ENCODE measurements at regions not wholly inside any gene's neighbourhood (a gene's known extent, or its start where the extent isn't known, plus 50 kb on each side); places are given as distances from the start of the nearest gene placed in this dataset.

GRCh38 chr15:29452881-29453731 lies 183.5 kb upstream of the NSMCE3 start:
- no peaks in the 10 kb centered on the region for H3K9me3 ChIP-seq
- no peak overlapping the region for H3K27ac ChIP-seq
- H3K27me3 ChIP-seq, result peaks cover 0 to 6% (median 0%) of the 10 kb centered on the region in 4 donors
- no peaks in the 10 kb centered on the region for H3K4me1 ChIP-seq
- H3K36me3 ChIP-seq, result no peaks in the 10 kb centered on the region
- TF ChIP-seq POLR2A (IDR thresholded peaks at IDR 0.05), result no peak
- TF ChIP-seq, protein P1, sequence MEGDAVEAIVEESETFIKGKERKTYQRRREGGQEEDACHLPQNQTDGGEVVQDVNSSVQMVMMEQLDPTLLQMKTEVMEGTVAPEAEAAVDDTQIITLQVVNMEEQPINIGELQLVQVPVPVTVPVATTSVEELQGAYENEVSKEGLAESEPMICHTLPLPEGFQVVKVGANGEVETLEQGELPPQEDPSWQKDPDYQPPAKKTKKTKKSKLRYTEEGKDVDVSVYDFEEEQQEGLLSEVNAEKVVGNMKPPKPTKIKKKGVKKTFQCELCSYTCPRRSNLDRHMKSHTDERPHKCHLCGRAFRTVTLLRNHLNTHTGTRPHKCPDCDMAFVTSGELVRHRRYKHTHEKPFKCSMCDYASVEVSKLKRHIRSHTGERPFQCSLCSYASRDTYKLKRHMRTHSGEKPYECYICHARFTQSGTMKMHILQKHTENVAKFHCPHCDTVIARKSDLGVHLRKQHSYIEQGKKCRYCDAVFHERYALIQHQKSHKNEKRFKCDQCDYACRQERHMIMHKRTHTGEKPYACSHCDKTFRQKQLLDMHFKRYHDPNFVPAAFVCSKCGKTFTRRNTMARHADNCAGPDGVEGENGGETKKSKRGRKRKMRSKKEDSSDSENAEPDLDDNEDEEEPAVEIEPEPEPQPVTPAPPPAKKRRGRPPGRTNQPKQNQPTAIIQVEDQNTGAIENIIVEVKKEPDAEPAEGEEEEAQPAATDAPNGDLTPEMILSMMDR (IDR thresholded peaks at IDR 0.05), result no peak
- no peak overlapping the region for H3K4me3 ChIP-seq
- WGBS, 2 donors, result 41 to 46% methylated on average over 16 of the region's 16 CpGs
- intact Hi-C loops (cut with DNase I), result no loop called here
- no peak for DNase-seq

DNA sequence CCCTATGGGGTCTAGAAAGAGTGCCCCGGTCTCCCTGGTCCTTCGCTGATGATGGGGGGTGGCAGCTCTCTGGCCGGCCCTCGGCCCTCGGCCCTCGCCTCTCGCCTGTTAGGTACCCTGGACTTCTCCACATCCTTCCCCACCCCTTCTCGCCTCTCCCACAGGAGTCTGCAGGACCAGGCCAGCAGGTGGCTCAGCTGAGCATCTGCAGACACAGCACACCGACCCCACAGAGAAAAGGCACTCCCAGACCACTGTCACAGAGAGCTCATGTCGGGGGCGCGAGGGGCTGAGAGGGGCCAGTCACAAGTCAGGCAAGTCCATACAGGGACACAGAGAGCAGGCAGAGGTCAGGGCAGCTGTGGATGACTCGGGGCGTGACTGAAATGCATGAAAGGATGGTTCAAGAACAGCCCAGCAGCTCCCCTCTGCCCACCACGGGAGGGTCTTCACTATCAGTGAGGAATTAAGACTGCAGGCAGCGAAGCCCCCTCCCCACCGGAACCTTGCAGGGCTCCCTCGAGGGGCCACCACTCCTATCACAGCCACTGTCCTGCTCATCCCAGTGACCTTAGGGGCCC lies 181.7 kb upstream of the NSMCE3 start:
- no peak overlapping the region for H3K27ac ChIP-seq
- TF ChIP-seq, protein P1 (IDR thresholded peaks at IDR 0.05), result no peak
- no peak for TF ChIP-seq POLR2A (IDR thresholded peaks at IDR 0.05)
- no peaks in the 10 kb centered on the region for H3K4me1 ChIP-seq
- H3K4me3 ChIP-seq, result no peak overlapping the region
- no peaks in the 10 kb centered on the region for H3K9me3 ChIP-seq
- intact Hi-C loops (cut with DNase I), result no loop called here
- DNase-seq, result no peak
- H3K36me3 ChIP-seq, result no peaks in the 10 kb centered on the region
- H3K27me3 ChIP-seq, result peaks cover 0 to 11% (median 0%) of the 10 kb centered on the region in 4 donors
- 31 to 58% methylated on average over 7 to 11 of the region's 18 CpGs for WGBS, 2 donors

- no peaks in the 10 kb centered on the region for H3K4me1 ChIP-seq
- no peaks in the 10 kb centered on the region for H3K9me3 ChIP-seq
- intact Hi-C loops (cut with DNase I), result no loop called here
- no peak for TF ChIP-seq POLR2A (IDR thresholded peaks at IDR 0.05)
- TF ChIP-seq, protein P1 (IDR thresholded peaks at IDR 0.05), result no peak
- peaks cover 0 to 13% (median 0%) of the 10 kb centered on the region in 4 donors for H3K27me3 ChIP-seq
- no peak for DNase-seq
- H3K4me3 ChIP-seq, result no peak overlapping the region
- WGBS, 2 donors, result 41 to 78% methylated on average over 1 to 2 of the region's 2 CpGs
- no peaks in the 10 kb centered on the region for H3K36me3 ChIP-seq
- no peak overlapping the region for H3K27ac ChIP-seq
Measured at GRCh38 chr15:29449136-29449535, 179.5 kb upstream of the NSMCE3 start.

DNA sequence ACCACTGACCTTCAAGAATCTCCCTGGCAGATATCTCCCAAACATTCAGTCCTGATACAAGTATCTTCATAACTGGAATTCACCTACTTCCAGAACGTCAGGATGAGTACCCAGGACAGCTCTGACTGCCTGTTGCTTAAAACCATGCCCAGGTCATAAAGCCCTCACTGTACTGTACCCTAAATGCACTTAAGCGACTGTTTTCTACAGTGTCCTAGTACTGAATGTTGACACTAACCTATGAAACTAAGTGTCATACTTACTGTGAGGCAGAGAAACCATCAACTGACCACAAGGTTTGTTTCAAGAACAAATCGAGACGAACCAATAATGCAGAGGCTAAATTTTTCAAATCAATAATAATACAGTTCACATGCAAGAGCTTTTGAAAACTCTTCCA lies 178.7 kb upstream of the NSMCE3 start:
- WGBS, 2 donors, result 66 to 74% methylated on average over 4 of the region's 4 CpGs
- DNase-seq, result no peak
- Histone ChIP-seq H3K27me3 (peaks cover 0 to 13% (median 0%) of the 10 kb centered on the region in 4 donors), H3K36me3 (no peaks in the 10 kb centered on the region), H3K9me3 (no peaks in the 10 kb centered on the region), H3K27ac (no peak overlapping the region), H3K4me3 (no peak overlapping the region), H3K4me1 (no peaks in the 10 kb centered on the region)
- intact Hi-C loops (cut with DNase I), result no loop called here
- TF ChIP-seq, protein P1 (IDR thresholded peaks at IDR 0.05), result no peak
- TF ChIP-seq POLR2A (IDR thresholded peaks at IDR 0.05), result no peak

- intact Hi-C loops (cut with DNase I), result no loop called here
- Histone ChIP-seq H3K27me3 (peaks cover 0 to 29% (median 0%) of the 10 kb centered on the region in 4 donors), H3K9me3 (no peaks in the 10 kb centered on the region), H3K36me3 (no peaks in the 10 kb centered on the region), H3K4me1 (no peaks in the 10 kb centered on the region), H3K4me3 (no peak overlapping the region), H3K27ac (no peak overlapping the region)
- 37 to 46% methylated on average over 3 of the region's 3 CpGs for WGBS, 2 donors
- TF ChIP-seq POLR2A (IDR thresholded peaks at IDR 0.05), result no peak
- TF ChIP-seq, protein P1 (IDR thresholded peaks at IDR 0.05), result no peak
- no peak for DNase-seq
Measured at GRCh38 chr15:29446480-29446879, 176.9 kb upstream of the NSMCE3 start.
